ENCODE measurements at regions not wholly inside any gene's neighbourhood (a gene's known extent, or its start where the extent isn't known, plus 50 kb on each side); places are given as distances from the start of the nearest gene placed in this dataset.

- no peak for TF ChIP-seq SP1 (IDR thresholded peaks at IDR 0.05)
- no peak for TF ChIP-seq L3MBTL2 (conservative IDR thresholded peaks at IDR 0.05)
- no peak for TF ChIP-seq BHLHE40 (IDR thresholded peaks at IDR 0.05; ENCODE audit: borderline replicate concordance)
- no peak for TF ChIP-seq FOXM1 (IDR thresholded peaks at IDR 0.05; ENCODE audit: borderline replicate concordance)
- no peak for TF ChIP-seq SUZ12 (IDR thresholded peaks at IDR 0.05)
- no peak for TF ChIP-seq NFRKB (IDR thresholded peaks at IDR 0.05)
- no peak for TF ChIP-seq FOXK2 (IDR thresholded peaks at IDR 0.05)
- no peak for TF ChIP-seq ARNT (IDR thresholded peaks at IDR 0.05)
- no peak for TF ChIP-seq ZNF384 (IDR thresholded peaks at IDR 0.05)
Measured at GRCh38 chr19:30629086-30629485, 256.9 kb downstream of the ZNF536 start.

Data from HEK293T (cell line).